Uterus (tissue), 2 donors: ENCODE measurements at regions not wholly inside any gene's neighbourhood (a gene's known extent, or its start where the extent isn't known, plus 50 kb on each side); places are given as distances from the start of the nearest gene placed in this dataset.

Experiments
- POLR2A ChIP-seq, 2 donors: fragments of 450-650 bp; IDR thresholded peaks; one replicate each; pipeline ENCODE4 v1.6.1; 2016; ENCODE audit warnings: antibody characterized with exemption in 2 of 2, mild to moderate bottlenecking in 1 of 2, moderate library complexity in 1 of 2
- TF ChIP-seq, protein P1 (sequence below), 4 experiments: fragments of 200-600 bp in 2 of 4; fragments of 450-650 bp in 2 of 4; sonication (generic) in 2 of 4; IDR thresholded peaks; one replicate each; pipeline ENCODE4 v1.5.1; 2016 to 2019; ENCODE audit warnings: antibody characterized with exemption in 4 of 4, mild to moderate bottlenecking in 2 of 4, moderate library complexity in 1 of 4

DNA sequence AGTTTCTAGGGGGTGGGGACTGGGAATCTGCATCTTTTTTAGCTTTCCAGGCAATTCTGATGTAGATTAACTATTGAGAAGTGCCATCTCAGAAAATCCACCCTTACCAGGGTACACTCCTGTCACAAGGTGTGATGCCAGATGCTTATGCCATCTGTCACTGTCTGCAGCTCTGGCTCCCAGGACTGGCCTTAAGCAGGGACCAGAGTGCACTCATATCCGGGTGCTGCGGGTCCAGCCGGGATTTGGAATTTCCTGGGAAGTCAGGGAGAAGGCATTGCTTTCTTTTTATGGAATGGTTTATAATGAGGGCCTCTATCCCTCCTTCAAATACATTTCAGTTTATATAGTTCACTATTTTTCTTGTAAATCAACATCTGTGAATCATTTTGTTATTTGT is 92.6 kb downstream of the TMEM174 start:
- no peak for TF ChIP-seq POLR2A (IDR thresholded peaks at IDR 0.05)
- TF ChIP-seq, protein P1, sequence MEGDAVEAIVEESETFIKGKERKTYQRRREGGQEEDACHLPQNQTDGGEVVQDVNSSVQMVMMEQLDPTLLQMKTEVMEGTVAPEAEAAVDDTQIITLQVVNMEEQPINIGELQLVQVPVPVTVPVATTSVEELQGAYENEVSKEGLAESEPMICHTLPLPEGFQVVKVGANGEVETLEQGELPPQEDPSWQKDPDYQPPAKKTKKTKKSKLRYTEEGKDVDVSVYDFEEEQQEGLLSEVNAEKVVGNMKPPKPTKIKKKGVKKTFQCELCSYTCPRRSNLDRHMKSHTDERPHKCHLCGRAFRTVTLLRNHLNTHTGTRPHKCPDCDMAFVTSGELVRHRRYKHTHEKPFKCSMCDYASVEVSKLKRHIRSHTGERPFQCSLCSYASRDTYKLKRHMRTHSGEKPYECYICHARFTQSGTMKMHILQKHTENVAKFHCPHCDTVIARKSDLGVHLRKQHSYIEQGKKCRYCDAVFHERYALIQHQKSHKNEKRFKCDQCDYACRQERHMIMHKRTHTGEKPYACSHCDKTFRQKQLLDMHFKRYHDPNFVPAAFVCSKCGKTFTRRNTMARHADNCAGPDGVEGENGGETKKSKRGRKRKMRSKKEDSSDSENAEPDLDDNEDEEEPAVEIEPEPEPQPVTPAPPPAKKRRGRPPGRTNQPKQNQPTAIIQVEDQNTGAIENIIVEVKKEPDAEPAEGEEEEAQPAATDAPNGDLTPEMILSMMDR (IDR thresholded peaks at IDR 0.05): no peak
